IPS-20b (cell line): ENCODE measurements at regions not wholly inside any gene's neighbourhood (a gene's known extent, or its start where the extent isn't known, plus 50 kb on each side); places are given as distances from the start of the nearest gene placed in this dataset.
"Not testable (repeated sequence)": the region's sequence is repeated elsewhere in the genome, so short reads cannot be mapped to it uniquely, and the experiment has no call there.

Experiments
- H3K27ac ChIP-seq: one replicate; pipeline ENCODE4 v1.5.1; 2013; ENCODE audit warnings: low read length
- H3K27me3 ChIP-seq: 2 replicates; pipeline ENCODE4 v1.6.1; 2013; ENCODE audit warnings: mild to moderate bottlenecking, low read length, inconsistent platforms; ENCODE audit not compliant: insufficient read depth
- H3K36me3 ChIP-seq: 2 replicates; pipeline ENCODE4 v1.6.1; 2013; ENCODE audit warnings: low read depth, mild to moderate bottlenecking, inconsistent platforms, low read length, moderate library complexity; ENCODE audit not compliant: insufficient read depth
- H3K4me1 ChIP-seq: 2 replicates; pipeline ENCODE4 v1.6.1; 2013; ENCODE audit warnings: mild to moderate bottlenecking, control low read depth, inconsistent platforms, low read length, moderate library complexity; ENCODE audit not compliant: insufficient read depth
- H3K4me3 ChIP-seq: 2 replicates; pipeline ENCODE4 v1.5.1; 2013; ENCODE audit warnings: mild to moderate bottlenecking, low read length, inconsistent platforms
- H3K9ac ChIP-seq: 2 replicates; pipeline ENCODE4 v1.6.1; 2013; ENCODE audit warnings: low read depth, mild to moderate bottlenecking, inconsistent platforms, low read length, moderate library complexity
- H3K9me3 ChIP-seq: 2 replicates; pipeline ENCODE4 v1.6.1; 2013; ENCODE audit warnings: mild to moderate bottlenecking, low read depth, low read length, inconsistent platforms; ENCODE audit not compliant: insufficient read depth

- Histone ChIP-seq H3K4me3 (no peak overlapping the region), H3K4me1 (peaks cover 11% of the 10 kb centered on the region; the same call in 1 of the 2 replicates), H3K27me3 (no peaks in the 10 kb centered on the region), H3K27ac (no peak overlapping the region), H3K36me3 (no peaks in the 10 kb centered on the region), H3K9me3 (no peaks in the 10 kb centered on the region), H3K9ac (no peak overlapping the region)
Observed at GRCh38 chr11:49302360-49302759, 94.0 kb upstream of the FOLH1 start.

DNA sequence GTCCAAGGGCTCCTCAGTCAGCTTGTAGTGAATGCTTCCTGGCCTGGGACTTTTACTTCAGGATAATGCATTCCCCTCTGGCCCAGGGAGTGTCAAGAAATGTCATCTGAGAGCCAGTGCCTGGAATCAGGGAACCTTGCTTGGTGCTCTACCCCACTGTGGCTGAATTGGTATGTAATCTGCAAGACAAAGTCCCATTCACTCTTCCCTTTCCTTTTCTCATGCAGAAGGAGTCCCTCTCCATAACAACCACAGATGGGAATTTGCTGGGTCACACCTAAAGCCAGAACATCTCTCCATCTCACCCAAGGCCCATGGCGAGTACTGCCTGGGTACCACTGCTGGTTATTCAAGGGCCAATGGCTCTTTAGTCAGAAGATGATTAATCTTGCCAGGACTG, 89.6 kb upstream of the FOLH1 start:
- H3K27ac ChIP-seq, result peak overlapping the region; percentile 56

GRCh38 chr11:49283911-49284310, 75.5 kb upstream of the FOLH1 start:
- H3K9ac ChIP-seq, H3K4me1 ChIP-seq, H3K4me3 ChIP-seq, H3K36me3 ChIP-seq, H3K27me3 ChIP-seq, H3K9me3 ChIP-seq, H3K27ac ChIP-seq: not testable (repeated sequence)

More for the DNA sequence above, 89.6 kb upstream of the FOLH1 start:
- H3K27me3 ChIP-seq, H3K36me3 ChIP-seq, H3K9me3 ChIP-seq, H3K4me3 ChIP-seq: not testable (repeated sequence)
- Histone ChIP-seq H3K4me1 (peaks cover 11% of the 10 kb centered on the region; the same call in 1 of the 2 replicates), H3K9ac (peak overlapping the region; percentile 21; the same call in 1 of the 2 replicates)

DNA sequence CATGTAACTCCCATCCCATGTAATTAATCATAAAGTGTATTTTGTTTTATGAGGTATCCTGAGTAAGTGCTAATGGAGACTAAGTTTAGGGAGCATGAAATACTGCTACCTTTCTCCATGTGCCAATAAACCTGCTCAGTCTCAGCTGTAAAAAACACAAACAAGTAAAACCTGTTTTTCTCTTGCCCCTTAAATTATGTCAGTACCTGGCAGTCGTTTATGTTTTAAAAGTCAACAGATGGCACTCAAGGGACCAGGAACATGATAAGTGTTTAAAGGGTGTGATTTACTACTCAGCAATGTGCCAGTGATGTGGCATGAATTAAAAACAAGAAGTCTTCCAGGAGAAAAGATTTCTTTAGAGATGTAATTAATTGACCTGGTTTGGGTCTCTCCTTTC, 74.9 kb upstream of the FOLH1 start:
- not testable (repeated sequence) for H3K9ac ChIP-seq, H3K36me3 ChIP-seq, H3K4me1 ChIP-seq, H3K27ac ChIP-seq, H3K27me3 ChIP-seq, H3K9me3 ChIP-seq, H3K4me3 ChIP-seq

GRCh38 chr11:49282125-49282524, 73.7 kb upstream of the FOLH1 start:
- H3K4me1 ChIP-seq, H3K36me3 ChIP-seq, H3K9ac ChIP-seq, H3K9me3 ChIP-seq, H3K4me3 ChIP-seq, H3K27me3 ChIP-seq, H3K27ac ChIP-seq: not testable (repeated sequence)

GRCh38 chr11:49277951-49278350, 69.5 kb upstream of the FOLH1 start:
- H3K4me3 ChIP-seq, H3K4me1 ChIP-seq, H3K9me3 ChIP-seq, H3K36me3 ChIP-seq, H3K27ac ChIP-seq, H3K9ac ChIP-seq, H3K27me3 ChIP-seq: not testable (repeated sequence)
